Testis (tissue), 2 donors: ENCODE measurements at regions not wholly inside any gene's neighbourhood (a gene's known extent, or its start where the extent isn't known, plus 50 kb on each side); places are given as distances from the start of the nearest gene placed in this dataset.

Experiments used
- DNase-seq: peaks from one replicate; pipeline ENCODE4 v3.0.0-alpha.2; 2019
- H3K27ac ChIP-seq, 2 donors: fragments of 200-600 bp; sonication (generic); one replicate each; pipeline ENCODE4 v1.5.1; 2019
- H3K27me3 ChIP-seq: fragments of 200-600 bp; sonication (generic); one replicate; pipeline ENCODE4 v1.5.1; 2019
- H3K36me3 ChIP-seq: fragments of 200-600 bp; sonication (generic); one replicate; pipeline ENCODE4 v1.5.1; 2017; ENCODE audit warnings: low read depth; ENCODE audit errors: missing control alignments
- H3K4me1 ChIP-seq: fragments of 200-600 bp; sonication (generic); one replicate; pipeline ENCODE4 v1.5.1; 2019
- H3K4me3 ChIP-seq, 2 donors: fragments of 200-600 bp; sonication (generic); one replicate each; pipeline ENCODE4 v1.5.1; 2017 to 2019
- H3K9me3 ChIP-seq: fragments of 200-600 bp; sonication (generic); one replicate; pipeline ENCODE4 v1.5.1; 2017
- CTCF ChIP-seq, 3 experiments: fragments of 450-650 bp in 2 of 3; fragments of 200-600 bp in 1 of 3; sonication (generic) in 1 of 3; IDR thresholded peaks; one replicate each; pipeline ENCODE4 v1.5.1; 2016 to 2019; ENCODE audit warnings: antibody characterized with exemption in 3 of 3, mild to moderate bottlenecking in 2 of 3, moderate library complexity in 1 of 3
- POLR2A ChIP-seq: fragments of 450-650 bp; IDR thresholded peaks from one replicate; pipeline ENCODE4 v1.6.1; 2017; ENCODE audit warnings: antibody characterized with exemption, mild to moderate bottlenecking, moderate library complexity
- WGBS, 2 donors: methylation state at CpG; one replicate each; pipeline ENCODE4 v1.1.5; 2018; 5-methylcytosine and 5-hydroxymethylcytosine counted together
- intact Hi-C: fragments of 100-400 bp; cut with DNase I; formaldehyde crosslinking; loops from one replicate; pipeline ENCODE4 v1.15.1; 2023; ENCODE audit warnings: low total_unique reads

- no peak for DNase-seq
- H3K9me3 ChIP-seq, result no peaks in the 10 kb centered on the region
- H3K27me3 ChIP-seq, result no peaks in the 10 kb centered on the region
- H3K4me3 ChIP-seq, result no peak overlapping the region
- intact Hi-C loops, result no loop called here
- no peak for TF ChIP-seq CTCF (IDR thresholded peaks at IDR 0.05)
- TF ChIP-seq POLR2A, result no peak
- peaks cover 7% of the 10 kb centered on the region for H3K4me1 ChIP-seq
- no peak overlapping the region for H3K27ac ChIP-seq
- no peaks in the 10 kb centered on the region for H3K36me3 ChIP-seq
These were observed 312.9 kb upstream of the RPS23 start for GRCh38 chr5:82591021-82591515.

DNA sequence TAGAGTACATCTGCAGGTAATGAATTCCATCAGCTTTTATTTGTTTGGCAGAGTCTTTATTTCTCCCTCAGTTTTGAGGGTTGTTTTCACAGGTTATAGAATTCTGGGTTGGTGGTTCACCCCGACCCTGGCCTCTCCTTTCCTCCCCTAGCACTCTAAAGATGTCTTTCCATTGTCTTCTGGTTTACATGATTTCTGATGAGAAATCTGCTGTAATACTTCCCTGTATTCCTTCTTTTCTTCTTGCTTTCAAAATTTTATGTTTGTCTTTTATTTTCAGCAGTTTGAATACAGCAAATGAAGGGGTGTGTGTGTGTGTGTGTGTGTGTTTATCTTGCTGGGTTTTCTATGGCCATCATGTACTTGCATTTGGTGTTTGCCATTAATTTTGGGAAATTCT lies 312.0 kb upstream of the RPS23 start:
- Histone ChIP-seq H3K36me3 (no peaks in the 10 kb centered on the region), H3K4me1 (peaks cover 7% of the 10 kb centered on the region), H3K27me3 (no peaks in the 10 kb centered on the region), H3K9me3 (no peaks in the 10 kb centered on the region), H3K4me3 (no peak overlapping the region), H3K27ac (no peak overlapping the region)
- DNase-seq, result no peak
- intact Hi-C loops, result no loop called here
- TF ChIP-seq POLR2A (no peak), CTCF (IDR thresholded peaks at IDR 0.05) (no peak)
- 87 to 91% methylated on average over 1 of the region's 1 CpG for WGBS, 2 donors

GRCh38 chr5:82586661-82587310 lies 308.6 kb upstream of the RPS23 start:
- WGBS, 2 donors, result 51 to 67% methylated on average over 3 of the region's 3 CpGs
- Histone ChIP-seq H3K27ac (peak overlapping the region in 1 of 2 donors; percentile 15), H3K27me3 (no peaks in the 10 kb centered on the region), H3K9me3 (no peaks in the 10 kb centered on the region), H3K36me3 (no peaks in the 10 kb centered on the region), H3K4me1 (peaks cover 7% of the 10 kb centered on the region), H3K4me3 (no peak overlapping the region)
- TF ChIP-seq POLR2A (no peak), CTCF (IDR thresholded peaks at IDR 0.05) (no peak)
- intact Hi-C loops, result no loop called here
- no peak for DNase-seq

DNA sequence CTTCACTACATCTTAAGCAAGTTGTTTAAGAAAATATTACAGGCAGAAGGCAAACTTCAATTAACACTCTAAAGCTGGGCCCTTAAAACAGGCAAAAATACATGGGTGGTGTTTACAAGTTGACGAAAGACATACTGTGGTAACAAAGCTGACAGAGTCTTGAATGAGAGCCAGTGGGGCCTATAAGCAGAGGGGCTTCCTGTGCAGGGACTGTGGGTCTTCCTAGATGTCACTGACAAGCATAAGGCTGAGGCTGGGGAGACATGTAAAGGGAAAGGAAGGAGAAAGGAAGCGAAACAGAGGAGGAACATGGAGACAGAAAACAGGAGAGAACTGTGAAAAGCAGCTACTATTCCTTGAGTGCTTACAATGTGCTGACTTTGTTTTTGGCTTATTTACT lies 308.0 kb upstream of the RPS23 start:
- 50 to 73% methylated on average over 2 of the region's 2 CpGs for WGBS, 2 donors
- intact Hi-C loops, result no loop called here
- H3K27ac ChIP-seq, result peak overlapping the region in 1 of 2 donors; percentile 15

More for the DNA sequence above, 308.0 kb upstream of the RPS23 start:
- TF ChIP-seq CTCF (IDR thresholded peaks at IDR 0.05) (no peak), POLR2A (no peak)
- Histone ChIP-seq H3K4me3 (no peak overlapping the region), H3K9me3 (no peaks in the 10 kb centered on the region), H3K36me3 (no peaks in the 10 kb centered on the region), H3K27me3 (no peaks in the 10 kb centered on the region), H3K4me1 (peaks cover 7% of the 10 kb centered on the region)
- DNase-seq, result no peak
